Activated CD8-positive, alpha-beta T cell treated with anti-CD3 and anti-CD28 coated beads for 36 hours (primary cell): ENCODE measurements at regions not wholly inside any gene's neighbourhood (a gene's known extent, or its start where the extent isn't known, plus 50 kb on each side); places are given as distances from the start of the nearest gene placed in this dataset.

Experiments used
- ATAC-seq: fragments of 200-7000 bp; cut with Tn5 transposase; one replicate; pipeline ENCODE4 v1.10.0; 2021; ENCODE audit warnings: mild to moderate bottlenecking, moderate library complexity
- CTCF ChIA-PET: fragments of 350-600 bp; sonication (Branson Sonifier 250); formaldehyde crosslinking; loops from one replicate; lab custom pipeline; 2021; ENCODE audit warnings: antibody characterized with exemption; lab: Charles Lee
- POLR2A ChIA-PET: fragments of 350-600 bp; sonication (Branson Sonifier 250); formaldehyde crosslinking; loops from one replicate; lab custom pipeline; 2021; ENCODE audit warnings: antibody characterized with exemption; lab: Charles Lee
- DNase-seq: peaks from one replicate; pipeline ENCODE4 v3.0.0-alpha.2; 2020
- H3K27ac Mint-ChIP-seq: one replicate; pipeline ENCODE4 v1.8.0; 2021; ENCODE audit warnings: mild to moderate bottlenecking, mixed read lengths
- H3K27me3 Mint-ChIP-seq: one replicate; pipeline ENCODE4 v1.8.0; 2021; ENCODE audit warnings: mixed read lengths
- H3K36me3 Mint-ChIP-seq: one replicate; pipeline ENCODE4 v1.8.0; 2021; ENCODE audit warnings: low read depth, mixed read lengths
- H3K4me1 Mint-ChIP-seq: one replicate; pipeline ENCODE4 v1.8.0; 2021; ENCODE audit warnings: low read depth, mixed read lengths
- H3K4me3 Mint-ChIP-seq: one replicate; pipeline ENCODE4 v1.8.0; 2021; ENCODE audit warnings: mild to moderate bottlenecking, moderate library complexity, mixed read lengths
- H3K9me3 Mint-ChIP-seq: one replicate; pipeline ENCODE4 v1.8.0; 2021; ENCODE audit warnings: mixed read lengths
- CTCF ChIP-seq: fragments of 200-600 bp; IDR thresholded peaks from one replicate; pipeline ENCODE4 v1.8.0; 2022; ENCODE audit warnings: antibody characterized with exemption, mild to moderate bottlenecking
- intact Hi-C: fragments of 100-400 bp; cut with micrococcal nuclease; formaldehyde crosslinking; loops from one replicate; pipeline ENCODE4 v1.10.0; 2022

- H3K36me3 Mint-ChIP-seq, result no peaks in the 10 kb centered on the region
- no peaks in the 10 kb centered on the region for H3K4me1 Mint-ChIP-seq
- ChIA-PET CTCF (no interaction called here), POLR2A (no interaction called here)
- H3K9me3 Mint-ChIP-seq, result no peaks in the 10 kb centered on the region
- no peak overlapping the region for H3K4me3 Mint-ChIP-seq
- no peak overlapping the region for H3K27ac Mint-ChIP-seq
- intact Hi-C loops, result no loop called here
- ATAC-seq (no peak), DNase-seq (no peak)
- peaks cover 3% of the 10 kb centered on the region for H3K27me3 Mint-ChIP-seq
- TF ChIP-seq CTCF, result no peak
Measured at GRCh38 chr11:130546901-130547694, 98.7 kb downstream of the ADAMTS15 start.

GRCh38 chr11:130547761-130548490, 99.5 kb downstream of the ADAMTS15 start:
- Mint-ChIP-seq H3K4me1 (no peaks in the 10 kb centered on the region), H3K27me3 (no peaks in the 10 kb centered on the region), H3K4me3 (no peak overlapping the region), H3K9me3 (no peaks in the 10 kb centered on the region), H3K27ac (no peak overlapping the region), H3K36me3 (no peaks in the 10 kb centered on the region)
- intact Hi-C loops, result no loop called here
- CTCF ChIA-PET, result no interaction called here
- TF ChIP-seq CTCF, result no peak
- DNase-seq, result no peak
- POLR2A ChIA-PET, result no interaction called here
- ATAC-seq, result no peak

- Mint-ChIP-seq H3K9me3 (no peaks in the 10 kb centered on the region), H3K27me3 (no peaks in the 10 kb centered on the region), H3K4me1 (no peaks in the 10 kb centered on the region), H3K4me3 (no peak overlapping the region), H3K27ac (no peak overlapping the region), H3K36me3 (no peaks in the 10 kb centered on the region)
- no peak for TF ChIP-seq CTCF
- ChIA-PET CTCF (no interaction called here), POLR2A (no interaction called here)
- intact Hi-C loops, result no loop called here
- DNase-seq (no peak), ATAC-seq (no peak)
Measured at GRCh38 chr11:130548491-130548833, 100.0 kb downstream of the ADAMTS15 start.

- Mint-ChIP-seq H3K36me3 (no peaks in the 10 kb centered on the region), H3K27me3 (no peaks in the 10 kb centered on the region), H3K4me1 (no peaks in the 10 kb centered on the region), H3K27ac (no peak overlapping the region), H3K4me3 (no peak overlapping the region), H3K9me3 (no peaks in the 10 kb centered on the region)
- ChIA-PET POLR2A (no interaction called here), CTCF (no interaction called here)
- no peak for TF ChIP-seq CTCF
- no peak for DNase-seq
- intact Hi-C loops, result no loop called here
- ATAC-seq, result no peak
Measured at GRCh38 chr11:130549393-130549999, 101.1 kb downstream of the ADAMTS15 start.

- no peaks in the 10 kb centered on the region for H3K27me3 Mint-ChIP-seq
- DNase-seq, result no peak
- POLR2A ChIA-PET, result no interaction called here
- H3K9me3 Mint-ChIP-seq, result no peaks in the 10 kb centered on the region
- CTCF ChIA-PET, result no interaction called here
- intact Hi-C loops, result no loop called here
- no peak for ATAC-seq
- H3K36me3 Mint-ChIP-seq, result no peaks in the 10 kb centered on the region
- no peaks in the 10 kb centered on the region for H3K4me1 Mint-ChIP-seq
- TF ChIP-seq CTCF, result no peak
- no peak overlapping the region for H3K27ac Mint-ChIP-seq
- H3K4me3 Mint-ChIP-seq, result no peak overlapping the region
Measured at GRCh38 chr11:130550150-130550549, 101.7 kb downstream of the ADAMTS15 start.
